HEK293T (cell line): ENCODE measurements at regions not wholly inside any gene's neighbourhood (a gene's known extent, or its start where the extent isn't known, plus 50 kb on each side); places are given as distances from the start of the nearest gene placed in this dataset.

ENCODE experiments used
- BHLHE40 ChIP-seq: fragments of 450-650 bp; IDR thresholded peaks from 2 replicates; pipeline ENCODE4 v1.6.1; 2016; ENCODE audit warnings: mild to moderate bottlenecking, moderate library complexity, borderline replicate concordance
- FOXA1 ChIP-seq: fragments of 450-650 bp; IDR thresholded peaks from 2 replicates; pipeline ENCODE4 v1.6.1; 2016; ENCODE audit warnings: mild to moderate bottlenecking
- SP1 ChIP-seq: fragments of 450-650 bp; IDR thresholded peaks from 2 replicates; pipeline ENCODE4 v1.6.1; 2017

- TF ChIP-seq FOXA1: no peak
- TF ChIP-seq BHLHE40: no peak
- no peak for TF ChIP-seq SP1
Measured at GRCh38 chr14:54048736-54049135, 92.1 kb upstream of the BMP4 start.
